HEK293 (cell line): ENCODE measurements at regions not wholly inside any gene's neighbourhood (a gene's known extent, or its start where the extent isn't known, plus 50 kb on each side); places are given as distances from the start of the nearest gene placed in this dataset.

Source experiments
- CTCF ChIA-PET: fragments of 350-600 bp; formaldehyde crosslinking; extraction: SDS; loops from one replicate; lab custom pipeline; 2021; ENCODE audit warnings: antibody characterized with exemption; lab: Yijun Ruan, JAX
- POLR2A ChIA-PET: fragments of 300-600 bp; formaldehyde crosslinking; extraction: SDS; loops from one replicate; lab custom pipeline; 2020; ENCODE audit warnings: antibody characterized with exemption, inconsistent platforms; lab: Yijun Ruan, JAX
- H3K27ac ChIP-seq: fragments of 200-500 bp; sonication (Bioruptor generic); 2 replicates; pipeline ENCODE4 v1.5.1; 2014; ENCODE audit warnings: low read depth, low read length, control low read depth, inconsistent platforms; ENCODE audit errors: extremely low read depth
- H3K36me3 ChIP-seq, 2 experiments: fragments of 200-500 bp in 1 of 2; sonication (Bioruptor generic) in 1 of 2; 1 replicate in 1 of 2; 2 replicates in 1 of 2; pipeline ENCODE4 v1.5.1; 2014 to 2017; ENCODE audit warnings: inconsistent platforms in 2 of 2, low read length in 2 of 2; ENCODE audit not compliant: control insufficient read depth in 2 of 2, insufficient read depth in 1 of 2
- H3K4me1 ChIP-seq: fragments of 200-500 bp; sonication (Bioruptor generic); 2 replicates; pipeline ENCODE4 v1.5.1; 2014; ENCODE audit warnings: mild to moderate bottlenecking, low read length, inconsistent platforms; ENCODE audit not compliant: control insufficient read depth, insufficient read depth
- H3K4me3 ChIP-seq: 2 replicates; pipeline ENCODE4 v1.5.1; 2011; ENCODE audit warnings: low read depth, mild to moderate bottlenecking, control low read depth, low read length, moderate library complexity
- H3K9me3 ChIP-seq: fragments of 200-500 bp; sonication (Bioruptor generic); 2 replicates; pipeline ENCODE4 v1.5.1; 2014; ENCODE audit warnings: low read depth, low read length, inconsistent platforms; ENCODE audit not compliant: control insufficient read depth, insufficient read depth
- BCL6B ChIP-seq: fragments of 450-650 bp; formaldehyde crosslinking; IDR thresholded peaks from 2 replicates; pipeline ENCODE4 v1.5.1; 2017; ENCODE audit warnings: missing biosample characterization, missing genetic modification characterization
- INSM2 ChIP-seq: fragments of 450-650 bp; formaldehyde crosslinking; IDR thresholded peaks from 2 replicates; pipeline ENCODE4 v1.5.1; 2016; ENCODE audit warnings: missing biosample characterization, missing genetic modification characterization
- OVOL3 ChIP-seq: fragments of 450-650 bp; formaldehyde crosslinking; IDR thresholded peaks from 2 replicates; pipeline ENCODE4 v1.5.1; 2016; ENCODE audit warnings: missing biosample characterization, missing genetic modification characterization
- SP2 ChIP-seq: fragments of 450-650 bp; formaldehyde crosslinking; IDR thresholded peaks from 2 replicates; pipeline ENCODE4 v1.5.1; 2016; ENCODE audit warnings: missing biosample characterization, missing genetic modification characterization
- TCF7L2 ChIP-seq: IDR thresholded peaks from 2 replicates; pipeline ENCODE4 v1.6.1; 2011; ENCODE audit warnings: low read depth, mild to moderate bottlenecking, inconsistent platforms, low read length, moderate library complexity, borderline replicate concordance
- ZFP41 ChIP-seq: fragments of 450-650 bp; formaldehyde crosslinking; IDR thresholded peaks from 2 replicates; pipeline ENCODE4 v1.5.1; 2016; ENCODE audit warnings: missing biosample characterization, missing genetic modification characterization, borderline replicate concordance
- ZNF114 ChIP-seq: fragments of 450-650 bp; formaldehyde crosslinking; IDR thresholded peaks from 2 replicates; pipeline ENCODE4 v1.5.0; 2017; ENCODE audit warnings: missing biosample characterization, missing genetic modification characterization
- ZNF148 ChIP-seq: fragments of 450-650 bp; formaldehyde crosslinking; IDR thresholded peaks from 2 replicates; pipeline ENCODE4 v1.5.0; 2017; ENCODE audit warnings: missing biosample characterization, missing genetic modification characterization, borderline replicate concordance
- ZNF18 ChIP-seq: fragments of 450-650 bp; formaldehyde crosslinking; IDR thresholded peaks from 2 replicates; pipeline ENCODE4 v1.5.1; 2016; ENCODE audit warnings: missing biosample characterization, missing genetic modification characterization
- ZNF214 ChIP-seq: fragments of 450-650 bp; formaldehyde crosslinking; IDR thresholded peaks from 2 replicates; pipeline ENCODE4 v1.5.1; 2017; ENCODE audit warnings: missing biosample characterization, mild to moderate bottlenecking, missing genetic modification characterization, borderline replicate concordance
- ZNF223 ChIP-seq: fragments of 450-650 bp; formaldehyde crosslinking; IDR thresholded peaks from 2 replicates; pipeline ENCODE4 v1.5.1; 2016; ENCODE audit warnings: missing biosample characterization, missing genetic modification characterization
- ZNF24 ChIP-seq: fragments of 450-650 bp; formaldehyde crosslinking; IDR thresholded peaks from 2 replicates; pipeline ENCODE4 v1.5.1; 2016; ENCODE audit warnings: missing biosample characterization, missing genetic modification characterization
- ZNF266 ChIP-seq: fragments of 450-650 bp; formaldehyde crosslinking; IDR thresholded peaks from 2 replicates; pipeline ENCODE4 v1.5.1; 2016; ENCODE audit warnings: missing biosample characterization, missing genetic modification characterization, low read depth
- ZNF302 ChIP-seq: fragments of 450-650 bp; formaldehyde crosslinking; IDR thresholded peaks from 2 replicates; pipeline ENCODE4 v1.5.1; 2016; ENCODE audit warnings: missing biosample characterization, missing genetic modification characterization, low read depth
- ZNF354C ChIP-seq: fragments of 450-650 bp; formaldehyde crosslinking; IDR thresholded peaks from 2 replicates; pipeline ENCODE4 v1.5.1; 2016; ENCODE audit warnings: missing biosample characterization, missing genetic modification characterization, low read depth, borderline replicate concordance
- ZNF558 ChIP-seq: fragments of 450-650 bp; formaldehyde crosslinking; IDR thresholded peaks from 2 replicates; pipeline ENCODE4 v1.5.1; 2016; ENCODE audit warnings: missing biosample characterization, missing genetic modification characterization
- ZNF623 ChIP-seq: fragments of 450-650 bp; formaldehyde crosslinking; IDR thresholded peaks from 2 replicates; pipeline ENCODE4 v1.5.1; 2016; ENCODE audit warnings: missing biosample characterization, missing genetic modification characterization
- ZNF624 ChIP-seq: fragments of 450-650 bp; formaldehyde crosslinking; IDR thresholded peaks from 2 replicates; pipeline ENCODE4 v1.5.1; 2017; ENCODE audit warnings: missing biosample characterization, missing genetic modification characterization
- ZNF747 ChIP-seq: fragments of 450-650 bp; formaldehyde crosslinking; IDR thresholded peaks from 2 replicates; pipeline ENCODE4 v1.5.1; 2016; ENCODE audit warnings: missing biosample characterization, missing genetic modification characterization
- ZSCAN30 ChIP-seq: fragments of 450-650 bp; IDR thresholded peaks from 2 replicates; pipeline ENCODE4 v1.5.1; 2018; ENCODE audit warnings: missing biosample characterization, mild to moderate bottlenecking, missing genetic modification characterization, moderate library complexity
- ZXDB ChIP-seq: fragments of 450-650 bp; formaldehyde crosslinking; IDR thresholded peaks from 2 replicates; pipeline ENCODE4 v1.5.1; 2016; ENCODE audit warnings: missing biosample characterization, missing genetic modification characterization
- TF ChIP-seq, protein P1 (sequence below): fragments of 450-650 bp; IDR thresholded peaks from 2 replicates; pipeline ENCODE4 v1.5.1; 2018; ENCODE audit warnings: missing biosample characterization, mild to moderate bottlenecking, missing genetic modification characterization
- TF ChIP-seq, protein P2 (sequence below): sonication (generic); formaldehyde crosslinking; IDR thresholded peaks from 2 replicates; pipeline ENCODE4 v1.8.1; 2022; ENCODE audit warnings: mild to moderate bottlenecking, moderate library complexity, missing genetic modification reagents

- TF ChIP-seq ZNF148 (tag by site-specific recombination) (no peak), ZNF302 (tag by site-specific recombination) (no peak), ZNF223 (tag by site-specific recombination) (no peak)
These were observed 131.9 kb downstream of the RTL3 start (continued) for GRCh38 chrX:78527263-78527662.

DNA sequence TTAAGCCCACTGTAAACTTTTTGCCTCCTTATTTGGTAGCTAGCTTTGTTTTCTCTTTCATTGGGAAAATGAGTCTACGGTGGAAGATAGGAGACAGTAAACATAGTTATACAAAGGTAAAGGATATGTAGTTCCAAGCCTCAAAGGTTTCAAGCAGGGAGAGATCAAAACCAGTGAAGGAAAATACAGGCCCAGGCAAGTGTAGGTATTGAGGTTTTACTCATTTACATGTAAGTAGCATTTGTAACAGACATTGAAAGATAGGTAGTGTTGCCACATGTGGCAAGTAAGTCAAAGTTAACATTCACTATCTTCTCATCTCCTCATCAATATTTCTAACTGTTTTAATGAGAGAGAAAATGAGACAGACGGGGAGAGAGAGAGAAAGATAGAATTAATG, 136.5 kb downstream of the RTL3 start:
- TF ChIP-seq ZNF747 (no peak), ZNF266 (tag by site-specific recombination) (no peak), ZNF18 (no peak), ZXDB (tag by site-specific recombination) (no peak), SP2 (no peak), ZNF558 (tag by site-specific recombination) (no peak)
- TF ChIP-seq, all 188 proteins: peak for 0
- POLR2A ChIA-PET, result no interaction called here
- Histone ChIP-seq H3K9me3 (no peaks in the 10 kb centered on the region; the same call in 1 of the 2 replicates), H3K4me3 (no peak overlapping the region), H3K4me1 (no peaks in the 10 kb centered on the region), H3K27ac (no peak overlapping the region), H3K36me3 (no peaks in the 10 kb centered on the region)
- CTCF ChIA-PET, result no interaction called here

DNA sequence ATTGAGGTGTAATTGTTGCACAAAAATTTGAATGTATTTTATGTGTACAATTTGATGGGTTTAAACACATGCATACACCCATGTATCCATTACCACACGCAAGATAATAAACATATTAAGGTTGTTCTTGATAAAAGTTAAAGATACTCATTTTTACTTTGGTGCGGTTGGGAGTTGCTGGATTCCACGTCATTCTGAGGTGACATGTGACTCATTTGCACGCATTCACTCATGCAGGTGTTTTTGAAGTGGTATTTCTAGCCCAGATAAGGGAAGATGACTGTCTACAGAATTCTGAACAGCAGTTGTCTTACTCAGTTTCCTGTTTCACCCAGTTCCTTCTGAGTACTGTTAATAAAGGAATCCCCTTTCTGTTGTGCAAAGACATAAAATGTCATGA, 142.0 kb downstream of the RTL3 start:
- POLR2A ChIA-PET, result no interaction called here
- no peak overlapping the region for H3K27ac ChIP-seq

More for the DNA sequence above, 142.0 kb downstream of the RTL3 start:
- TF ChIP-seq TCF7L2 (no peak), INSM2 (tag by site-specific recombination) (no peak), ZSCAN30 (tag by site-specific recombination) (no peak), ZNF24 (no peak), ZNF623 (tag by site-specific recombination) (no peak), BCL6B (tag by site-specific recombination) (no peak), ZNF624 (tag by site-specific recombination) (no peak), ZNF354C (tag by site-specific recombination) (no peak), ZNF114 (tag by site-specific recombination) (no peak), ZFP41 (tag by site-specific recombination) (no peak), OVOL3 (no peak), ZNF214 (tag by site-specific recombination) (no peak)
- TF ChIP-seq, protein P1, sequence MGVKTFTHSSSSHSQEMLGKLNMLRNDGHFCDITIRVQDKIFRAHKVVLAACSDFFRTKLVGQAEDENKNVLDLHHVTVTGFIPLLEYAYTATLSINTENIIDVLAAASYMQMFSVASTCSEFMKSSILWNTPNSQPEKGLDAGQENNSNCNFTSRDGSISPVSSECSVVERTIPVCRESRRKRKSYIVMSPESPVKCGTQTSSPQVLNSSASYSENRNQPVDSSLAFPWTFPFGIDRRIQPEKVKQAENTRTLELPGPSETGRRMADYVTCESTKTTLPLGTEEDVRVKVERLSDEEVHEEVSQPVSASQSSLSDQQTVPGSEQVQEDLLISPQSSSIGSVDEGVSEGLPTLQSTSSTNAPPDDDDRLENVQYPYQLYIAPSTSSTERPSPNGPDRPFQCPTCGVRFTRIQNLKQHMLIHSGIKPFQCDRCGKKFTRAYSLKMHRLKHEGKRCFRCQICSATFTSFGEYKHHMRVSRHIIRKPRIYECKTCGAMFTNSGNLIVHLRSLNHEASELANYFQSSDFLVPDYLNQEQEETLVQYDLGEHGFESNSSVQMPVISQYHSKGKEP (tag by site-specific recombination), result no peak
- TF ChIP-seq, protein P2, sequence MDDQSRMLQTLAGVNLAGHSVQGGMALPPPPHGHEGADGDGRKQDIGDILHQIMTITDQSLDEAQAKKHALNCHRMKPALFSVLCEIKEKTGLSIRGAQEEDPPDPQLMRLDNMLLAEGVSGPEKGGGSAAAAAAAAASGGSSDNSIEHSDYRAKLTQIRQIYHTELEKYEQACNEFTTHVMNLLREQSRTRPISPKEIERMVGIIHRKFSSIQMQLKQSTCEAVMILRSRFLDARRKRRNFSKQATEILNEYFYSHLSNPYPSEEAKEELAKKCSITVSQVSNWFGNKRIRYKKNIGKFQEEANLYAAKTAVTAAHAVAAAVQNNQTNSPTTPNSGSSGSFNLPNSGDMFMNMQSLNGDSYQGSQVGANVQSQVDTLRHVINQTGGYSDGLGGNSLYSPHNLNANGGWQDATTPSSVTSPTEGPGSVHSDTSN (CRISPR knock-in tag), result no peak
- Histone ChIP-seq H3K36me3 (no peaks in the 10 kb centered on the region), H3K4me3 (no peak overlapping the region), H3K9me3 (no peaks in the 10 kb centered on the region; the same call in 1 of the 2 replicates), H3K4me1 (no peaks in the 10 kb centered on the region)
- CTCF ChIA-PET, result no interaction called here
